IMR-90 (cell line): ENCODE measurements at regions not wholly inside any gene's neighbourhood (a gene's known extent, or its start where the extent isn't known, plus 50 kb on each side); places are given as distances from the start of the nearest gene placed in this dataset.

Experiments used
- ATAC-seq: fragments of 200-7000 bp; cut with Tn5 transposase; 2 replicates; pipeline ENCODE4 v1.9.1; 2020; ENCODE audit warnings: low read depth, mild to moderate bottlenecking, moderate library complexity
- BruUV-seq: library from RNA; stranded (reverse); fragments of 400-500 nt; replicated peaks from 2 replicates; lab custom pipeline; 2021; lab: Mats Ljungman, UMichigan
- CTCF ChIA-PET: fragments of 300-600 bp; formaldehyde crosslinking; extraction: SDS; loops from one replicate; lab custom pipeline; 2021; ENCODE audit warnings: antibody characterized with exemption; lab: Yijun Ruan, JAX
- POLR2A ChIA-PET: fragments of 300-600 bp; sonication (Branson Sonifier 250); formaldehyde crosslinking; loops from one replicate; lab custom pipeline; 2022; ENCODE audit warnings: antibody characterized with exemption; ENCODE audit not compliant: unreplicated experiment; lab: Charles Lee
- DNase-seq: peaks from one replicate; pipeline ENCODE4 v3.0.0; 2013
- H2AFZ ChIP-seq: replicated peaks from 2 replicates; pipeline ENCODE3; 2013; ENCODE audit warnings: low read length, mild to moderate bottlenecking; ENCODE audit not compliant: poor library complexity
- H2AK5ac ChIP-seq: 2 replicates; pipeline ENCODE4 v1.6.1; 2013; ENCODE audit warnings: low read depth, low read length, inconsistent platforms
- H2AK9ac ChIP-seq: replicated peaks from 2 replicates; pipeline ENCODE3; 2013; ENCODE audit warnings: mild to moderate bottlenecking, low read depth, low read length, moderate library complexity; ENCODE audit not compliant: poor library complexity
- H2BK120ac ChIP-seq: 2 replicates; pipeline ENCODE4 v1.6.1; 2013; ENCODE audit warnings: low read depth, low read length, inconsistent platforms
- H2BK15ac ChIP-seq: 3 replicates; pipeline ENCODE4 v1.6.1; 2013; ENCODE audit warnings: low read depth, low read length, inconsistent platforms
- H2BK20ac ChIP-seq: 2 replicates; pipeline ENCODE4 v1.6.1; 2013; ENCODE audit warnings: low read depth, mild to moderate bottlenecking, inconsistent platforms, low read length, moderate library complexity
- H2BK5ac ChIP-seq: 2 replicates; pipeline ENCODE4 v1.6.1; 2013; ENCODE audit warnings: mild to moderate bottlenecking, low read depth, low read length, inconsistent platforms; ENCODE audit not compliant: poor library complexity, severe bottlenecking
- H3K14ac ChIP-seq: replicated peaks from 2 replicates; pipeline ENCODE4 v1.6.1; 2013; ENCODE audit warnings: low read depth, low read length, inconsistent platforms
- H3K18ac ChIP-seq: 2 replicates; pipeline ENCODE4 v1.6.1; 2013; ENCODE audit warnings: low read depth, low read length, control low read depth
- H3K23ac ChIP-seq: 2 replicates; pipeline ENCODE4 v1.6.1; 2013; ENCODE audit warnings: low read depth, low read length, inconsistent platforms
- H3K27ac ChIP-seq: 2 replicates; pipeline ENCODE4 v1.5.1; 2013; ENCODE audit warnings: mild to moderate bottlenecking, control low read depth, low read length; ENCODE audit not compliant: insufficient read depth
- H3K27me3 ChIP-seq: 2 replicates; pipeline ENCODE4 v1.6.1; 2013; ENCODE audit warnings: low read length; ENCODE audit not compliant: control insufficient read depth, insufficient read depth
- H3K36me3 ChIP-seq: 2 replicates; pipeline ENCODE4 v1.6.1; 2013; ENCODE audit warnings: low read length, mixed read lengths; ENCODE audit not compliant: control insufficient read depth, insufficient read depth
- H3K4ac ChIP-seq: 2 replicates; pipeline ENCODE4 v1.6.1; 2013; ENCODE audit warnings: low read depth, low read length, inconsistent platforms
- H3K4me1 ChIP-seq: 2 replicates; pipeline ENCODE4 v1.6.1; 2013; ENCODE audit warnings: low read length, mixed read lengths; ENCODE audit not compliant: control insufficient read depth, insufficient read depth
- H3K4me2 ChIP-seq: 2 replicates; pipeline ENCODE4 v1.6.1; 2013; ENCODE audit warnings: low read depth, mild to moderate bottlenecking, control low read depth, low read length, moderate library complexity
- H3K4me3 ChIP-seq: 2 replicates; pipeline ENCODE4 v1.5.1; 2013; ENCODE audit warnings: low read depth, mild to moderate bottlenecking, control low read depth, low read length, moderate library complexity; ENCODE audit not compliant: insufficient read depth
- H3K56ac ChIP-seq: 2 replicates; pipeline ENCODE4 v1.6.1; 2013; ENCODE audit warnings: low read length, inconsistent platforms; ENCODE audit not compliant: insufficient read depth; ENCODE audit errors: extremely low read depth
- H3K79me1 ChIP-seq, 2 experiments: 2 replicates each; pipeline ENCODE4 v1.6.1; 2013; ENCODE audit warnings: low read length in 2 of 2, inconsistent platforms in 1 of 2, low read depth in 1 of 2
- H3K9ac ChIP-seq: 2 replicates; pipeline ENCODE4 v1.6.1; 2013; ENCODE audit warnings: low read depth, low read length, control low read depth
- H3K9me1 ChIP-seq: 2 replicates; pipeline ENCODE4 v1.6.1; 2013; ENCODE audit warnings: low read length, inconsistent platforms; ENCODE audit not compliant: insufficient read depth
- H3K9me3 ChIP-seq: 2 replicates; pipeline ENCODE4 v1.6.1; 2013; ENCODE audit warnings: low read length; ENCODE audit not compliant: control insufficient read depth, insufficient read depth
- H4K20me1 ChIP-seq: 2 replicates; pipeline ENCODE4 v1.6.1; 2013; ENCODE audit warnings: low read length, inconsistent platforms; ENCODE audit not compliant: insufficient read depth
- H4K5ac ChIP-seq: 2 replicates; pipeline ENCODE4 v1.6.1; 2013; ENCODE audit warnings: mild to moderate bottlenecking, low read depth, low read length, control low read depth
- H4K8ac ChIP-seq, 2 experiments: 2 replicates each; pipeline ENCODE4 v1.6.1; 2013; ENCODE audit warnings: low read depth in 2 of 2, low read length in 2 of 2, control low read depth in 1 of 2, inconsistent platforms in 1 of 2
- H4K91ac ChIP-seq: 2 replicates; pipeline ENCODE4 v1.6.1; 2013; ENCODE audit warnings: low read depth, low read length, inconsistent platforms; ENCODE audit not compliant: insufficient read depth
- BHLHE40 ChIP-seq: fragments of 150-350 bp; IDR thresholded peaks from 2 replicates; pipeline ENCODE4 v1.6.1; 2016; ENCODE audit warnings: mild to moderate bottlenecking, low read depth, low read length
- CHD1 ChIP-seq: IDR thresholded peaks from 2 replicates; pipeline ENCODE4 v1.6.1; 2012; ENCODE audit warnings: low read depth, low read length, improper control_type of control experiment
- ELK1 ChIP-seq: fragments of 150-350 bp; IDR thresholded peaks from 2 replicates; pipeline ENCODE4 v1.6.1; 2016; ENCODE audit warnings: low read depth, mild to moderate bottlenecking, low read length, moderate library complexity, borderline replicate concordance
- MAFK ChIP-seq: IDR thresholded peaks from 2 replicates; pipeline ENCODE4 v1.6.1; 2012; ENCODE audit warnings: low read depth, low read length, improper control_type of control experiment
- MAZ ChIP-seq: IDR thresholded peaks from 2 replicates; pipeline ENCODE4 v1.6.1; 2012; ENCODE audit warnings: low read depth, mild to moderate bottlenecking, low read length, improper control_type of control experiment, moderate library complexity, borderline replicate concordance
- NFE2L2 ChIP-seq: fragments of 150-350 bp; IDR thresholded peaks from 2 replicates; pipeline ENCODE4 v1.6.1; 2016; ENCODE audit warnings: low read depth, mild to moderate bottlenecking, low read length
- POLR2A ChIP-seq: IDR thresholded peaks from 2 replicates; pipeline ENCODE4 v1.6.1; 2012; ENCODE audit warnings: mild to moderate bottlenecking, low read depth, low read length
- RFX5 ChIP-seq: IDR thresholded peaks from 2 replicates; pipeline ENCODE4 v1.8.0; 2012; ENCODE audit warnings: low read depth, mild to moderate bottlenecking, low read length, moderate library complexity
- SMC3 ChIP-seq: fragments of 150-350 bp; IDR thresholded peaks from 2 replicates; pipeline ENCODE4 v1.6.1; 2016; ENCODE audit warnings: low read depth, mild to moderate bottlenecking, antibody characterized with exemption, low read length, moderate library complexity
- USF2 ChIP-seq: fragments of 150-350 bp; IDR thresholded peaks from 2 replicates; pipeline ENCODE4 v1.6.1; 2017; ENCODE audit warnings: mild to moderate bottlenecking, antibody characterized with exemption, low read length, low read depth
- WGBS, 2 experiments: methylation state at CpG; one replicate each; pipeline versions ENCODE4 v1.1.5 to v1.1.7; 2013; ENCODE audit warnings: missing lambda C conversion rate in 2 of 2; ENCODE audit not compliant: insufficient read length in 1 of 2; ENCODE audit errors: extremely low coverage in 2 of 2; 5-methylcytosine and 5-hydroxymethylcytosine counted together
- dilution Hi-C: fragments of 300-500 bp; cut with HindIII; formaldehyde crosslinking; loops from one replicate; pipeline ENCODE4 v1.14.3; 2018; ENCODE audit warnings: low sequenced_read_pairs; ENCODE audit not compliant: unreplicated experiment
- in situ Hi-C: fragments of 300-500 bp; cut with MboI; formaldehyde crosslinking; loops from 3 replicates; pipeline ENCODE4 v1.14.3; 2019; ENCODE audit warnings: low sequenced_read_pairs, inconsistent platforms, mixed read lengths
- intact Hi-C: fragments of 100-400 bp; cut with micrococcal nuclease; formaldehyde crosslinking; loops from 2 replicates; pipeline ENCODE4 v1.10.0; 2022

GRCh38 chr16:76668207-76668725, 391.1 kb downstream of the CNTNAP4 start:
- Histone ChIP-seq H2AFZ (no peak overlapping the region), H2AK5ac (no peak overlapping the region), H2BK120ac (no peak overlapping the region), H3K4me3 (no peak overlapping the region), H3K27me3 (no peaks in the 10 kb centered on the region), H3K9me3 (no peaks in the 10 kb centered on the region), H4K20me1 (no peaks in the 10 kb centered on the region), H4K8ac (no peak overlapping the region), H3K4me2 (no peak overlapping the region), H3K9ac (no peak overlapping the region), H3K18ac (no peak overlapping the region), H3K9me1 (no peaks in the 10 kb centered on the region), H3K4me1 (no peaks in the 10 kb centered on the region), H2AK9ac (no peak overlapping the region), H2BK5ac (no peak overlapping the region), H2BK15ac (no peak overlapping the region), H3K79me1 (no peaks in the 10 kb centered on the region), H4K91ac (no peak overlapping the region), H3K27ac (no peak overlapping the region), H4K5ac (no peak overlapping the region), H3K56ac (no peak overlapping the region), H3K14ac (no peak overlapping the region), H3K23ac (no peak overlapping the region), H3K36me3 (no peaks in the 10 kb centered on the region), H3K4ac (no peak overlapping the region), H2BK20ac (no peak overlapping the region)
- in situ Hi-C loops = no loop called here
- dilution Hi-C loops = no loop called here
- no peak for DNase-seq
- intact Hi-C loops = no loop called here
- TF ChIP-seq USF2 (no peak), BHLHE40 (no peak), POLR2A (no peak), RFX5 (no peak), NFE2L2 (no peak), CHD1 (no peak), MAFK (no peak), MAZ (no peak), SMC3 (no peak), ELK1 (no peak)
- BruUV-seq = no TSS peak
- 67% methylated on average over 1 of the region's 8 CpGs; no CpG with 5 or more reads in 1 of the 2 experiments for WGBS, 2 experiments
- ChIA-PET POLR2A (no interaction called here), CTCF (interaction anchor here (0.6 kb wide), 1 partner anchor 221 kb away, joined by 3 read pairs; no protein-coding TSS in a partner anchor)
- ATAC-seq = no peak
